ENCODE measurements at regions not wholly inside any gene's neighbourhood (a gene's known extent, or its start where the extent isn't known, plus 50 kb on each side); places are given as distances from the start of the nearest gene placed in this dataset.

- no peaks in the 10 kb centered on the region for H3K4me1 ChIP-seq (ENCODE audit: control insufficient read depth, extremely low read depth, insufficient read depth, low read length)
- H3K27me3 ChIP-seq (ENCODE audit: control insufficient read depth in 2 of 2, insufficient read depth in 2 of 2, low read length in 2 of 2): no peaks in the 10 kb centered on the region
- no peaks in the 10 kb centered on the region for H3K9me3 ChIP-seq (replicated peaks; ENCODE audit: control insufficient read depth, insufficient read depth, low read length)
- no TSS peak for BruUV-seq (replicated peaks)
- no peaks in the 10 kb centered on the region for H3K9me1 ChIP-seq (replicated peaks; ENCODE audit: control insufficient read depth, extremely low read depth, insufficient read depth, low read length)
- H3K9ac ChIP-seq (replicated peaks; ENCODE audit: extremely low read depth, insufficient read depth, low read length): no peak overlapping the region
- POLR2A ChIA-PET: no interaction called here
- TF ChIP-seq GATA2 (IDR thresholded peaks at IDR 0.05; ENCODE audit: insufficient read depth, insufficient read length, low read depth, low read length) (no peak), FOS (IDR thresholded peaks at IDR 0.05; ENCODE audit: borderline replicate concordance, insufficient read depth, low read length) (no peak), EZH2 (IDR thresholded peaks at IDR 0.05; ENCODE audit: borderline replicate concordance, low read depth, low read length, severe bottlenecking) (no peak), JUN (IDR thresholded peaks at IDR 0.05; ENCODE audit: borderline replicate concordance, insufficient read depth, insufficient read length, low read depth) (no peak), MAX (IDR thresholded peaks at IDR 0.05; ENCODE audit: insufficient read depth, insufficient read length) (no peak)
- H4K20me1 ChIP-seq (replicated peaks; ENCODE audit: control insufficient read depth, extremely low read depth, insufficient read depth, low read length): no peaks in the 10 kb centered on the region
- CTCF ChIA-PET: no interaction called here
- no peak overlapping the region for H3K27ac ChIP-seq (ENCODE audit: insufficient read depth, low read depth, low read length)
- H3K36me3 ChIP-seq (ENCODE audit: control insufficient read depth in 2 of 2, extremely low read depth in 1 of 2, insufficient read depth in 2 of 2, low read length in 2 of 2): no peaks in the 10 kb centered on the region
- no peak overlapping the region for H3K4me2 ChIP-seq (ENCODE audit: insufficient read depth, low read length)
- H2AFZ ChIP-seq (ENCODE audit: low read depth, low read length): no peak overlapping the region
- H3K4me3 ChIP-seq (replicated peaks in 1 of 3; ENCODE audit: insufficient read depth in 1 of 3, low read depth in 1 of 3, low read length in 3 of 3): no peak overlapping the region
- FAIRE-seq (no peak), DNase-seq (ENCODE audit: low read depth, low spot score) (no peak)
- intact Hi-C loops (cut with micrococcal nuclease) (no loop called here), dilution Hi-C loops (cut with MboI; ENCODE audit: extremely low pct_ligation_motif_present, low sequenced_read_pairs) (no loop called here)
- no peaks in the 10 kb centered on the region for H3K79me2 ChIP-seq (ENCODE audit: control insufficient read depth, insufficient read depth, low read length)
These were observed 279.9 kb upstream of the TARS1 start for GRCh38 chr5:33160871-33161270.

DNA sequence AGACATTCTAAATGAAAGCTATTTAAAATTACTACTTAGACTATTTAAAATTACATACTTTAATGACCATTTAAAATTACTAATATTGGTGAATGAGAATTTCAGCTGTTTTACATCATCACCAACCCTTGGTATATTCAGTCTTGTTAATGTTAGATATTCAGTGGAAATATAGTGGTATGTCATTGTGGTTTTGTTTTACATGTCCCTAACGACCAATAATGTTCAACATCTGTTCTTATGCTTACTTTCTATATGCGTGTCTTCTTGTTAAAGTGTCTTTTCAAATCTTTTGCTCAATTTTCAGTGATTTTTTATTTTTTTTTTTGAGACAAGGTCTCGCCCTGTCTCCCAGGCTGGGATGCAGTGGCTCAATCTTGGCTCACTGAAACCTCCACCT, 279.3 kb upstream of the TARS1 start:
- Histone ChIP-seq H3K79me2 (ENCODE audit: control insufficient read depth, insufficient read depth, low read length) (no peaks in the 10 kb centered on the region), H3K9me1 (replicated peaks; ENCODE audit: control insufficient read depth, extremely low read depth, insufficient read depth, low read length) (no peaks in the 10 kb centered on the region), H3K9me3 (replicated peaks; ENCODE audit: control insufficient read depth, insufficient read depth, low read length) (no peaks in the 10 kb centered on the region), H4K20me1 (replicated peaks; ENCODE audit: control insufficient read depth, extremely low read depth, insufficient read depth, low read length) (no peaks in the 10 kb centered on the region), H3K27me3 (ENCODE audit: control insufficient read depth in 2 of 2, insufficient read depth in 2 of 2, low read length in 2 of 2) (no peaks in the 10 kb centered on the region), H3K4me3 (replicated peaks in 1 of 3; ENCODE audit: insufficient read depth in 1 of 3, low read depth in 1 of 3, low read length in 3 of 3) (no peak overlapping the region), H3K9ac (replicated peaks; ENCODE audit: extremely low read depth, insufficient read depth, low read length) (no peak overlapping the region), H2AFZ (ENCODE audit: low read depth, low read length) (no peak overlapping the region), H3K27ac (ENCODE audit: insufficient read depth, low read depth, low read length) (no peak overlapping the region), H3K4me1 (ENCODE audit: control insufficient read depth, extremely low read depth, insufficient read depth, low read length) (no peaks in the 10 kb centered on the region), H3K36me3 (ENCODE audit: control insufficient read depth in 2 of 2, extremely low read depth in 1 of 2, insufficient read depth in 2 of 2, low read length in 2 of 2) (no peaks in the 10 kb centered on the region), H3K4me2 (ENCODE audit: insufficient read depth, low read length) (no peak overlapping the region)
- intact Hi-C loops (cut with micrococcal nuclease) (no loop called here), dilution Hi-C loops (cut with MboI; ENCODE audit: extremely low pct_ligation_motif_present, low sequenced_read_pairs) (no loop called here)
- CTCF ChIA-PET: interaction anchor here (1.5 kb wide), 1 partner anchor 27 kb away, joined by 3 read pairs; no protein-coding TSS in a partner anchor
- FAIRE-seq (no peak), DNase-seq (ENCODE audit: low read depth, low spot score) (no peak)
- POLR2A ChIA-PET: no interaction called here
- TF ChIP-seq CTCF (IDR thresholded peaks at IDR 0.05; ENCODE audit: extremely low read depth in 1 of 2, insufficient read depth in 1 of 2, low read depth in 1 of 2, low read length in 2 of 2) (no peak), POLR2AphosphoS5 (IDR thresholded peaks at IDR 0.05; ENCODE audit: insufficient read depth, low read depth, low read length) (no peak), MYC (IDR thresholded peaks at IDR 0.05; ENCODE audit: low read depth, low read length) (no peak)
- no TSS peak for BruUV-seq (replicated peaks)

All from endothelial cell of umbilical vein (primary cell).